ENCODE measurements at regions not wholly inside any gene's neighbourhood (a gene's known extent, or its start where the extent isn't known, plus 50 kb on each side); places are given as distances from the start of the nearest gene placed in this dataset.

- Histone ChIP-seq H3K36me3 (replicated peaks) (no peaks in the 10 kb centered on the region), H3K27me3 (replicated peaks) (no peaks in the 10 kb centered on the region), H3K4me3 (ENCODE audit: low read depth, low read length) (no peak overlapping the region), H3K27ac (no peak overlapping the region)
- TF ChIP-seq CTCF (IDR thresholded peaks at IDR 0.05; ENCODE audit: low read depth, low read length, missing control alignments): no peak
- DNase-seq: no peak
- in situ Hi-C loops (cut with HindIII; ENCODE audit: low pct_ligation_motif_present, low sequenced_read_pairs): no loop called here
Observed at GRCh38 chr10:55266797-55267196, 465.8 kb upstream of the PCDH15 start.

- in situ Hi-C loops (cut with HindIII; ENCODE audit: low pct_ligation_motif_present, low sequenced_read_pairs): no loop called here
- no peak for TF ChIP-seq CTCF (IDR thresholded peaks at IDR 0.05; ENCODE audit: low read depth, low read length, missing control alignments)
- Histone ChIP-seq H3K27me3 (replicated peaks) (no peaks in the 10 kb centered on the region), H3K36me3 (replicated peaks) (no peaks in the 10 kb centered on the region), H3K27ac (no peak overlapping the region), H3K4me3 (ENCODE audit: low read depth, low read length) (no peak overlapping the region)
- DNase-seq: no peak
Observed at GRCh38 chr10:55263327-55263726, 462.3 kb upstream of the PCDH15 start.

GRCh38 chr10:55242544-55242943, 441.5 kb upstream of the PCDH15 start:
- no peak for TF ChIP-seq CTCF (IDR thresholded peaks at IDR 0.05; ENCODE audit: low read depth, low read length, missing control alignments)
- in situ Hi-C loops (cut with HindIII; ENCODE audit: low pct_ligation_motif_present, low sequenced_read_pairs): no loop called here
- no peak overlapping the region for H3K27ac ChIP-seq

GRCh38 chr10:55237462-55237861, 436.4 kb upstream of the PCDH15 start:
- H3K27ac ChIP-seq: no peak overlapping the region
- H3K4me3 ChIP-seq (ENCODE audit: low read depth, low read length): no peak overlapping the region
- in situ Hi-C loops (cut with HindIII; ENCODE audit: low pct_ligation_motif_present, low sequenced_read_pairs): no loop called here
- no peaks in the 10 kb centered on the region for H3K36me3 ChIP-seq (replicated peaks)
- H3K27me3 ChIP-seq (replicated peaks): no peaks in the 10 kb centered on the region
- no peak for DNase-seq
- TF ChIP-seq CTCF (IDR thresholded peaks at IDR 0.05; ENCODE audit: low read depth, low read length, missing control alignments): no peak

More at GRCh38 chr10:55242544-55242943, 441.5 kb upstream of the PCDH15 start:
- no peaks in the 10 kb centered on the region for H3K36me3 ChIP-seq (replicated peaks)
- DNase-seq: no peak
- H3K27me3 ChIP-seq (replicated peaks): no peaks in the 10 kb centered on the region
- H3K4me3 ChIP-seq (ENCODE audit: low read depth, low read length): no peak overlapping the region

- Histone ChIP-seq H3K27me3 (replicated peaks) (no peaks in the 10 kb centered on the region), H3K4me3 (ENCODE audit: low read depth, low read length) (no peak overlapping the region), H3K36me3 (replicated peaks) (no peaks in the 10 kb centered on the region), H3K27ac (no peak overlapping the region)
- TF ChIP-seq CTCF (IDR thresholded peaks at IDR 0.05; ENCODE audit: low read depth, low read length, missing control alignments): no peak
- no peak for DNase-seq
- in situ Hi-C loops (cut with HindIII; ENCODE audit: low pct_ligation_motif_present, low sequenced_read_pairs): no loop called here
Observed at GRCh38 chr10:55233505-55233904, 432.5 kb upstream of the PCDH15 start.

GRCh38 chr10:55233090-55233489, 432.1 kb upstream of the PCDH15 start:
- H3K27ac ChIP-seq: no peak overlapping the region
- in situ Hi-C loops (cut with HindIII; ENCODE audit: low pct_ligation_motif_present, low sequenced_read_pairs): no loop called here

More at GRCh38 chr10:55233090-55233489, 432.1 kb upstream of the PCDH15 start:
- H3K4me3 ChIP-seq (ENCODE audit: low read depth, low read length): no peak overlapping the region
- no peak for TF ChIP-seq CTCF (IDR thresholded peaks at IDR 0.05; ENCODE audit: low read depth, low read length, missing control alignments)
- no peaks in the 10 kb centered on the region for H3K36me3 ChIP-seq (replicated peaks)
- no peak for DNase-seq
- no peaks in the 10 kb centered on the region for H3K27me3 ChIP-seq (replicated peaks)

Data from brain microvascular endothelial cell (primary cell).